Neural progenitor cell (in vitro differentiated cells): ENCODE measurements at regions not wholly inside any gene's neighbourhood (a gene's known extent, or its start where the extent isn't known, plus 50 kb on each side); places are given as distances from the start of the nearest gene placed in this dataset. TPM values are rescaled to one million over a fixed set of nuclear protein-coding genes. Genes with fewer than 3 reads are reported as not detected.
"Not testable (repeated sequence)": the region's sequence is repeated elsewhere in the genome, so short reads cannot be mapped to it uniquely, and the experiment has no call there.

ENCODE experiments used
- DNase-seq: peaks from one replicate; pipeline ENCODE4 v3.0.0-alpha.2; 2016; ENCODE audit warnings: low spot score
- H2AFZ ChIP-seq: fragments of 200-600 bp; sonication (generic); replicated peaks from 2 replicates; pipeline ENCODE4 v1.6.1; 2016; ENCODE audit warnings: antibody characterized with exemption
- H3F3A ChIP-seq: fragments of 200-600 bp; sonication (generic); 2 replicates; pipeline ENCODE4 v1.6.1; 2016; ENCODE audit warnings: antibody characterized with exemption, low read depth
- H3K27ac ChIP-seq: fragments of 200-600 bp; sonication (generic); 2 replicates; pipeline ENCODE4 v1.5.1; 2016; ENCODE audit warnings: mild to moderate bottlenecking
- H3K27me3 ChIP-seq: fragments of 200-600 bp; sonication (generic); 2 replicates; pipeline ENCODE4 v1.6.1; 2016; ENCODE audit warnings: mild to moderate bottlenecking, moderate library complexity
- H3K36me3 ChIP-seq: fragments of 200-600 bp; sonication (generic); 2 replicates; pipeline ENCODE4 v1.5.1; 2016
- H3K4me1 ChIP-seq: fragments of 200-600 bp; sonication (generic); 2 replicates; pipeline ENCODE4 v1.6.1; 2016; ENCODE audit warnings: mixed run types
- H3K4me2 ChIP-seq: fragments of 200-600 bp; sonication (generic); 2 replicates; pipeline ENCODE4 v1.6.1; 2016
- H3K4me3 ChIP-seq: fragments of 200-600 bp; sonication (generic); 2 replicates; pipeline ENCODE4 v1.5.1; 2016
- H3K79me2 ChIP-seq: fragments of 200-600 bp; sonication (generic); 2 replicates; pipeline ENCODE4 v1.6.1; 2016; ENCODE audit warnings: low read depth
- H3K9ac ChIP-seq: fragments of 200-600 bp; sonication (generic); 2 replicates; pipeline ENCODE4 v1.6.1; 2016
- H3K9me3 ChIP-seq: fragments of 200-600 bp; sonication (generic); 2 replicates; pipeline ENCODE4 v1.5.1; 2016; ENCODE audit warnings: low read depth
- H4K20me1 ChIP-seq: fragments of 200-600 bp; sonication (generic); 2 replicates; pipeline ENCODE4 v1.6.1; 2016; ENCODE audit warnings: low read depth
- H3K27ac Mint-ChIP-seq: 3 replicates; pipeline ENCODE4 v1.8.0; 2021; ENCODE audit warnings: mixed read lengths
- H3K27me3 Mint-ChIP-seq: 2 replicates; pipeline ENCODE4 v1.8.0; 2022; ENCODE audit warnings: low read depth, mild to moderate bottlenecking, inconsistent platforms, moderate library complexity, mixed read lengths; ENCODE audit not compliant: insufficient read depth
- H3K36me3 Mint-ChIP-seq: 3 replicates; pipeline ENCODE4 v1.8.0; 2021; ENCODE audit warnings: mixed read lengths
- H3K4me1 Mint-ChIP-seq: 3 replicates; pipeline ENCODE4 v1.8.0; 2021; ENCODE audit warnings: mixed read lengths
- H3K4me3 Mint-ChIP-seq: 3 replicates; pipeline ENCODE4 v1.8.0; 2021; ENCODE audit warnings: mild to moderate bottlenecking, moderate library complexity, mixed read lengths
- H3K9me3 Mint-ChIP-seq: 3 replicates; pipeline ENCODE4 v1.8.0; 2020; ENCODE audit warnings: mixed read lengths
- small RNA-seq: library from RNA; depleted of rRNA; stranded (forward); fragments of <200 nt; gene quantifications from one replicate; pipeline ENCODE3, GENCODE V24; 2015

DNA sequence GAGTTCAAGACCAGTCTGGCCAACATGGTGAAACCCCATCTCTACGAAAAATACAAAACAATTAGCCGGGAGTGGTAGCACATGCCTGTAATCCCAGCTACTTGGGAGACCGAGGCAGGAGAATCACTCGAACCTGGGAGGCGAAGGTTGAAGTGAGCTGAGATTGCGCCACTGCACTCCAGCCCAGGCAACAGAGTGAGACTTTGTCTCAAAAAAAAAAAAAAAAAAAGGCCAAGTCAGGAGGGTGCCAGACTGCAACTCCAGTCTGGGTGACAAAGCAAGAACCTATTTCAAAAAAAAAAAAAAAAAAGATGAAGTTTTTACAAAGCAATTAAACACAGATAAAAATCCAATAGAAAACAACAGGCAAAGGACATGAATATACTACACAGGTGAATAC is 59.1 kb upstream of the NOTCH2NLA start:
- H3K79me2 ChIP-seq, H3K27me3 Mint-ChIP-seq, H3K27ac ChIP-seq, H3K9me3 Mint-ChIP-seq, H3K4me3 Mint-ChIP-seq, H2AFZ ChIP-seq, DNase-seq, H3F3A ChIP-seq, H4K20me1 ChIP-seq, H3K4me1 ChIP-seq, H3K9me3 ChIP-seq, H3K9ac ChIP-seq, H3K4me3 ChIP-seq, H3K36me3 Mint-ChIP-seq, H3K27me3 ChIP-seq, H3K4me1 Mint-ChIP-seq, H3K4me2 ChIP-seq, H3K36me3 ChIP-seq, H3K27ac Mint-ChIP-seq: not testable (repeated sequence)

DNA sequence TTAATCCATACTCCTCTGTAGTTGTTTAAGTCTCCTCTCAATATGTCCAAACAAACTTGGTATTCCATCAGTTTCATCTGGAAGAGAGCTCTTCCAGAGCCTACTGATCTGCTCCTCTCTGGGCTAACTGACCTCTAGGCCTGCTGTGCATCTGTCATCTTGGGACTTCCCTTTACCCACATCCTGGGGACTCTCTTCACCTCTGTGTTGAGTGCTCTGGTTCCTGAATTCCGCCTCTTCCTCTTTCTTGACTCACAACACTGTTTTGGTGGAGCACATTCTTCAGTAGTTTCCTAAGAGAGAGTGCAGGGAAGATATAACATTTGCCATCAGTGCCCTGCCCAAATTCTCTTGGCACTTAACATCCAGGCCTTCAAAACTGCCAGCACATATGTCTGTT is 55.9 kb upstream of the NOTCH2NLA start:
- H3K4me2 ChIP-seq, H3K4me3 Mint-ChIP-seq, DNase-seq, H3K36me3 ChIP-seq, H3K27me3 Mint-ChIP-seq, H3K4me3 ChIP-seq, H3K4me1 Mint-ChIP-seq, H3K9me3 Mint-ChIP-seq, H3K79me2 ChIP-seq, H3K36me3 Mint-ChIP-seq, H4K20me1 ChIP-seq, H3K9me3 ChIP-seq, H3K9ac ChIP-seq, H2AFZ ChIP-seq, H3F3A ChIP-seq, H3K27me3 ChIP-seq, H3K27ac Mint-ChIP-seq, H3K4me1 ChIP-seq, H3K27ac ChIP-seq: not testable (repeated sequence)

DNA sequence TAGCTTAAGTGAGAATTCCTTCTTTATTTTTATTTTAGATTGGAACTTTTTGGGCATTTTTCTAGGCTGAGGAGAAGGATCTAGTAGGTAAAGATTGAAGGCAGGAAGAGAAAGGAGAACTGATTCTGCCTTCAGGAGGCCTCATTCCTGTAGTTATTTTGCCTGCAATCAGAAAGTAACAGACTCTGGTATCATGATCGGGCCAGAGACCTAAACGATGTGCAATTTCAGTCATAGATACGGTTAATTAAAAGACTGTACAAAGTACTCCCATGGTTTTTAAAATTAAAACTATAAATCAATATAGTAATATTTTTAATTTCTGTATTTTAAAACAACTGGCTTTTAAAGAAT is 54.7 kb upstream of the NOTCH2NLA start:
- not testable (repeated sequence) for H3F3A ChIP-seq, H2AFZ ChIP-seq, H3K27me3 Mint-ChIP-seq, H3K4me1 Mint-ChIP-seq, H3K4me3 Mint-ChIP-seq, H3K4me3 ChIP-seq, H3K36me3 ChIP-seq, H3K9ac ChIP-seq, H3K9me3 Mint-ChIP-seq, DNase-seq, H4K20me1 ChIP-seq, H3K36me3 Mint-ChIP-seq, H3K27ac Mint-ChIP-seq, H3K9me3 ChIP-seq, H3K79me2 ChIP-seq, H3K27ac ChIP-seq, H3K27me3 ChIP-seq, H3K4me1 ChIP-seq, H3K4me2 ChIP-seq

DNA sequence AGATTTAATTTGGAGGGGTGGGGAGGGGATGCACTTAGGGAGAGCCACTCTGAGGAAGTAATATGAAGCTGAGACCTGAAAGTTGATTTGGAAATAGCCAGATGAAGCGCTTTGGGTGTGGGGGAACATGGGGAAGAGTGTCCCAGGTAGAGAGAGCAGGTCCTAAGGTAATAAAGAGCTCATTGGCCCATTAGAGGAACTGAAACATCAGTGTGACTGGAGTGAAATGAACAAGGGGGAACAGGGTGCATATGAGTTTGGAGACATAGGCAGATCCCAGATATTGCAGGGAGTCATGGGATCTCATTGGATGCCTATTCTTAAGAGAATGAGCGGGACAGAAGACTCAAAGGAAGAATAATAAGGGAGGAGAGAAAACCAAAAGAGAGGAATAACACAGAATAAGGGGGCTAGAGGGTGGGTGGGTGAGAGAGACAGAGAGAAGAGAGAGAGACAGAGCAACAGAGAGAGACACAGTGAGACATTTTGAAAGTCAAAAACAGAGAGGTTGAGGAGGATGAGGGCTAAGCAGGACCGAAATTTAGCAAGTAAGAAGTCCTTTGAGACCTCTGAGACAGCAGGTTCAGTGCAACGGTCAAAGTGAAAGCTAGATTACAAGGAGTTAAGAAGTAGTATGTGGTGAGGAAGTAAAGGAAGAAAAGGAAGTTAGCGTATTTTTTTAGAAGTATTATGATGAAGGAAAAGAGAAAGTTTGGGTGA is 54.1 kb upstream of the NOTCH2NLA start:
- not testable (repeated sequence) for H3K36me3 Mint-ChIP-seq, H3K27ac Mint-ChIP-seq, H3K4me3 ChIP-seq

DNA sequence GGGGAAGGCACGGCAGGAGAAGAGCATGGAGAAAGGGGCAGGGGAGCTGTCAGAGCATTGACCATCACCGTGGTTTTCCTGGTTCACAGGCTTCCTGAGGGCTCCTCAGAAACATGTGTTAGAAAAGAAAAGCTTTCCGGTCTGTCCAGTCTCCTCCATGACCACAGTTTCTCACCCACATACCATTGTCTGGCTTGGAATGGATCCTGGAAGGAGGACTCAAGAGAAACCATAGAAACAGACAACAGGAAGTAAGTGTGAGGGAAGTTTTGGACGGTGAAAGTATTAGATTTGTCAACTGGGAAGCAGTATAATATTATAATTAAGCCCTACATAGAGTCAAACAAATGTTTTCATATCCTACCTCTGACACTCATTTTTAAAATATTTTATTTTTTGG is 52.7 kb upstream of the NOTCH2NLA start:
- not testable (repeated sequence) for H3K27ac Mint-ChIP-seq, H3K9ac ChIP-seq, H3K9me3 Mint-ChIP-seq, H3K4me3 ChIP-seq, H3K4me2 ChIP-seq, H2AFZ ChIP-seq, H3F3A ChIP-seq, H3K4me1 ChIP-seq, H3K9me3 ChIP-seq, H3K36me3 ChIP-seq, H3K4me1 Mint-ChIP-seq, H3K79me2 ChIP-seq, H3K36me3 Mint-ChIP-seq, DNase-seq, H3K27me3 ChIP-seq, H3K4me3 Mint-ChIP-seq, H3K27ac ChIP-seq, H4K20me1 ChIP-seq, H3K27me3 Mint-ChIP-seq

More for the DNA sequence above, 54.1 kb upstream of the NOTCH2NLA start:
- H3K79me2 ChIP-seq, H3K27me3 ChIP-seq, H2AFZ ChIP-seq, H3K9me3 Mint-ChIP-seq, H3K9me3 ChIP-seq, H3K4me3 Mint-ChIP-seq, H3K36me3 ChIP-seq, DNase-seq, H4K20me1 ChIP-seq, H3K4me1 ChIP-seq, H3K27ac ChIP-seq, H3K4me1 Mint-ChIP-seq, H3K27me3 Mint-ChIP-seq, H3K9ac ChIP-seq, H3K4me2 ChIP-seq, H3F3A ChIP-seq: not testable (repeated sequence)

DNA sequence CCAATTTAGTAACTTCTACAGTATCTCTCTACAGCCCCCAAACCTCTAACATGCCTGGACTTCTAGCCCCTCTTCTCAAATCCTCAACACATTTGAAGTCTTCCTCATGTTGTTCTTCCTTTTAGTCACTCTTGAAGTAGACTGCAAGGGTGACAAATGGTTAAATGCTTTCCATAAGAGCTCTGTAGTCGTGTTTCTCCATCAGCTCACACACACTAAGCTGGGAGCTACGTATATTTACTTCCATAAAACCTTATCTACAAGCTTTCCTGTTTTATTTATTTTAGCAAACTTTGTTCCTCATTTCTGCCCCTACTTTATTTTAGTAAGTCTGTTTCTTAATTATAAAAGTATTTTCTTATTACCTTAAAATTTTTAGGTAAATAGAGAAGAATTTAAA is 49.9 kb upstream of the NOTCH2NLA start:
- H3K4me3 Mint-ChIP-seq, H3K27me3 Mint-ChIP-seq, H2AFZ ChIP-seq, H3K4me2 ChIP-seq, DNase-seq, H3K27ac Mint-ChIP-seq, H3F3A ChIP-seq, H4K20me1 ChIP-seq, H3K36me3 ChIP-seq, H3K27me3 ChIP-seq, H3K9me3 Mint-ChIP-seq, H3K9me3 ChIP-seq, H3K79me2 ChIP-seq, H3K4me1 Mint-ChIP-seq, H3K4me3 ChIP-seq, H3K27ac ChIP-seq, H3K36me3 Mint-ChIP-seq, H3K9ac ChIP-seq, H3K4me1 ChIP-seq: not testable (repeated sequence)

Small RNA genes in the stretch of these regions (small RNA-seq; reads per million reads assigned to genes)
- gene RF00003: 2.9 reads per million, percentile 91 among the genes with 10 or more reads in this experiment
- not detected for gene RF00619
- gene RNA5SP536: not detected
- not detected for gene RNU6-1071P
